Stomach (tissue), 4 donors: ENCODE measurements at regions not wholly inside any gene's neighbourhood (a gene's known extent, or its start where the extent isn't known, plus 50 kb on each side); places are given as distances from the start of the nearest gene placed in this dataset.

Experiments
- CTCF ChIP-seq, 7 experiments: fragments of 450-650 bp in 4 of 7; fragments of 200-600 bp in 3 of 7; sonication (generic) in 3 of 7; IDR thresholded peaks; one replicate each; pipeline ENCODE4 v1.5.1; 2016 to 2019; ENCODE audit warnings: antibody characterized with exemption in 7 of 7, control low read depth in 2 of 7, mild to moderate bottlenecking in 1 of 7
- POLR2A ChIP-seq, 4 donors: fragments of 450-650 bp; IDR thresholded peaks; one replicate each; pipeline ENCODE4 v1.6.1; 2016; ENCODE audit warnings: antibody characterized with exemption in 4 of 4, control low read depth in 2 of 4, mild to moderate bottlenecking in 1 of 4, moderate library complexity in 1 of 4

DNA sequence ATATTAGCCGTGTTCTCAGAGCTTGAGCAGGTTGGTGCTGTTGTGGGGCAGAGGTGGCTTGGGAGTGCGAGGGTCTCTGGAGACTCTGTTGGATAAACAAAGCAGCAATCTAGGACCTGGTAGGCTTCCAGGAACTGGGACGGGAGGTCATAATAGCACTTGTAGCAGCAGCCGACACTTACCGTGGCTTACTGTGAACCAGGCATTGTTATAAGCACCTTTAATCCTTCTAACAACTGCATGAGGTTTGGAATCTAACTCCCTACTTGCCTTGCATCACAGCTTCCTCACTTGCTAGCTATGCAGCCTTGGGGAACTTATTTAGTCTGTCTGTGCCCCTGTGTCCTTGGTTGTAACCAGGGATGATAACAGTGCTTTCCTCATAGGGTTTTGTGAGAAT is 94.9 kb downstream of the NAV1 start:
- TF ChIP-seq CTCF (IDR thresholded peaks at IDR 0.05) (no peak), POLR2A (IDR thresholded peaks at IDR 0.05) (no peak)
